Astrocyte (in vitro differentiated cells and primary cell): ENCODE measurements at regions not wholly inside any gene's neighbourhood (a gene's known extent, or its start where the extent isn't known, plus 50 kb on each side); places are given as distances from the start of the nearest gene placed in this dataset.

ENCODE experiments used
- CTCF ChIP-seq: IDR thresholded peaks from 2 replicates; pipeline ENCODE4 v1.5.1; 2011; ENCODE audit warnings: low read depth, mild to moderate bottlenecking, inconsistent platforms, low read length, moderate library complexity; ENCODE audit not compliant: insufficient read depth
- EZH2 ChIP-seq: IDR thresholded peaks from 2 replicates; pipeline ENCODE4 v1.6.1; 2012; ENCODE audit warnings: mild to moderate bottlenecking, low read length, inconsistent platforms; ENCODE audit not compliant: insufficient read depth

DNA sequence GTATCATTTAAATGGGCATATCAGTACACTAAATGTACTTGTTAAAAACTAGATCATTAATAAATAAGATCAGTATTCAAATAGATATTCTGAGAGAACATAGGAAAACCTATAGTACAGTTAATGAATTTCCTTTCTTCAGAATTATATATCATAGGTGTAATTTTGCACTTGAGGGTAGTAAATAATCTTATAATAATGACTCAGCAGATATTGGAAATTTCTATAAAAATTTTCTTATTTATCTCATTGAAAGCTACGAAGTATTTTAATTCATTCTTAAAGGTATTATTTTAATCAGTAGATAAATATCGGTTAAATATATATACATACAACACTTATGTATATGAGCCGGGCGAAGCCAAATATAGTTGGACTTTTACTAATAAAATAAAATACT, 300.9 kb upstream of the SOX2 start:
- TF ChIP-seq EZH2 (no peak), CTCF (no peak)
